IPS DF 4.7 (cell line): ENCODE measurements at regions not wholly inside any gene's neighbourhood (a gene's known extent, or its start where the extent isn't known, plus 50 kb on each side); places are given as distances from the start of the nearest gene placed in this dataset.
"Not testable (repeated sequence)": the region's sequence is repeated elsewhere in the genome, so short reads cannot be mapped to it uniquely, and the experiment has no call there.

Experiments used
- DNase-seq: peaks from one replicate; pipeline ENCODE4 v3.0.0-alpha.2; 2013; ENCODE audit warnings: low spot score; ENCODE audit errors: extremely low read depth

GRCh38 chr14:97135847-97136246 is 338.7 kb downstream of the VRK1 start:
- DNase-seq, result not testable (repeated sequence)

- DNase-seq, result no peak
Measured at GRCh38 chr14:97137705-97138104, 340.5 kb downstream of the VRK1 start.

GRCh38 chr14:97138801-97139200 is 341.6 kb downstream of the VRK1 start:
- no peak for DNase-seq

GRCh38 chr14:97143011-97143410 is 345.8 kb downstream of the VRK1 start:
- no peak for DNase-seq

- no peak for DNase-seq
Measured at GRCh38 chr14:97143456-97143855, 346.3 kb downstream of the VRK1 start.

- not testable (repeated sequence) for DNase-seq
Measured at GRCh38 chr14:97148021-97148420, 350.8 kb downstream of the VRK1 start.

GRCh38 chr14:97149775-97150174 is 352.6 kb downstream of the VRK1 start:
- DNase-seq, result no peak

GRCh38 chr14:97153527-97153926 is 356.3 kb downstream of the VRK1 start:
- DNase-seq, result no peak

GRCh38 chr14:97155320-97155719 is 358.1 kb downstream of the VRK1 start:
- DNase-seq, result no peak

GRCh38 chr14:97155814-97156213 is 358.6 kb downstream of the VRK1 start:
- no peak for DNase-seq

- DNase-seq, result no peak
Measured at GRCh38 chr14:97156705-97157104, 359.5 kb downstream of the VRK1 start.

GRCh38 chr14:97158102-97158501 is 360.9 kb downstream of the VRK1 start:
- no peak for DNase-seq

- DNase-seq, result no peak
Measured at GRCh38 chr14:97159124-97159523, 361.9 kb downstream of the VRK1 start.

GRCh38 chr14:97162621-97163020 is 365.4 kb downstream of the VRK1 start:
- DNase-seq, result no peak

GRCh38 chr14:97164021-97164420 is 366.8 kb downstream of the VRK1 start:
- DNase-seq, result no peak

- DNase-seq, result no peak
Measured at GRCh38 chr14:97166497-97166896, 369.3 kb downstream of the VRK1 start.

GRCh38 chr14:97167577-97167976 is 370.4 kb downstream of the VRK1 start:
- DNase-seq, result not testable (repeated sequence)

GRCh38 chr14:97172644-97173043 is 375.5 kb downstream of the VRK1 start:
- no peak for DNase-seq

- DNase-seq, result no peak
Measured at GRCh38 chr14:97177016-97177415, 379.8 kb downstream of the VRK1 start.

GRCh38 chr14:97177635-97178034 is 380.5 kb downstream of the VRK1 start:
- DNase-seq, result no peak

GRCh38 chr14:97178781-97179180 is 381.6 kb downstream of the VRK1 start:
- DNase-seq, result no peak

- no peak for DNase-seq
Measured at GRCh38 chr14:97179573-97179972, 382.4 kb downstream of the VRK1 start.

- no peak for DNase-seq
Measured at GRCh38 chr14:97180304-97181200, 383.4 kb downstream of the VRK1 start.
